HUES48 (cell line): ENCODE measurements at regions not wholly inside any gene's neighbourhood (a gene's known extent, or its start where the extent isn't known, plus 50 kb on each side); places are given as distances from the start of the nearest gene placed in this dataset.
"Not testable (repeated sequence)": the region's sequence is repeated elsewhere in the genome, so short reads cannot be mapped to it uniquely, and the experiment has no call there.

Source experiments
- H3K27ac ChIP-seq: one replicate; pipeline ENCODE4 v1.7.0; 2013; ENCODE audit warnings: low read depth, low read length, inconsistent platforms
- H3K27me3 ChIP-seq: 2 replicates; pipeline ENCODE4 v1.6.1; 2013; ENCODE audit warnings: mild to moderate bottlenecking, low read length; ENCODE audit not compliant: control insufficient read depth, insufficient read depth
- H3K36me3 ChIP-seq: 2 replicates; pipeline ENCODE4 v1.6.1; 2013; ENCODE audit warnings: low read length; ENCODE audit not compliant: control insufficient read depth, insufficient read depth
- H3K4me1 ChIP-seq: 2 replicates; pipeline ENCODE4 v1.6.1; 2013; ENCODE audit warnings: mild to moderate bottlenecking, low read length; ENCODE audit not compliant: control insufficient read depth, insufficient read depth
- H3K4me3 ChIP-seq: 2 replicates; pipeline ENCODE4 v1.5.1; 2013; ENCODE audit warnings: mild to moderate bottlenecking, low read depth, low read length
- H3K9ac ChIP-seq: 2 replicates; pipeline ENCODE4 v1.6.1; 2013; ENCODE audit warnings: mild to moderate bottlenecking, low read depth, low read length, moderate library complexity
- H3K9me3 ChIP-seq: 2 replicates; pipeline ENCODE4 v1.6.1; 2013; ENCODE audit warnings: low read length; ENCODE audit not compliant: control insufficient read depth, insufficient read depth

- Histone ChIP-seq H3K27me3 (no peaks in the 10 kb centered on the region), H3K4me3 (no peak overlapping the region), H3K9ac (no peak overlapping the region), H3K27ac (no peak overlapping the region), H3K36me3 (no peaks in the 10 kb centered on the region), H3K9me3 (no peaks in the 10 kb centered on the region), H3K4me1 (no peaks in the 10 kb centered on the region)
Observed at GRCh38 chr20:56724241-56724757, 95.2 kb downstream of the TFAP2C start.

DNA sequence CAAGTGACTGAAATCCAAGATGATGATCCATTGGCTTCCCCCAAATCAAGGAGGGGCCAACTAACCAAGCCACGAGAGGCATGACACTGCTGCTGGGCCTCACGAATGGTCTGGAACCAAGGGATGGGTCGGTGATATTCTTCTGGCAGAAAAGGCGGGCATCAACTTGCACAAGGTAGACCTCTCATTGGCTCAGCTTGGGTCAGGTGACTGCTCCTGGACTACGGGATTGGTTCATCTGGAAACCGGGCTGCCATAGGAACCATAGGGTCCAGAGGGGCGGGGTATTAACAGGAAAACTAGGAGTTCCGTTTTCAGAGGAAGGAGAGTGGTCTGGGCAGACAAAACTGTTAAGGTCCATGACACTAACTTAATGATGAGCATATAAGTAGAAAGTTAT lies 100.9 kb downstream of the TFAP2C start:
- Histone ChIP-seq H3K27ac (no peak overlapping the region), H3K4me3 (no peak overlapping the region), H3K9ac (no peak overlapping the region), H3K36me3 (no peaks in the 10 kb centered on the region), H3K9me3 (0 out of 2 replicates have a peak, but pooled peaks cover 2% of the 10 kb centered on the region), H3K27me3 (peaks cover 3% of the 10 kb centered on the region; the same call in 1 of the 2 replicates), H3K4me1 (peaks cover 17% of the 10 kb centered on the region)

- no peak overlapping the region for H3K4me3 ChIP-seq
- H3K27me3 ChIP-seq, result peaks cover 9% of the 10 kb centered on the region; the same call in 1 of the 2 replicates
- H3K9ac ChIP-seq, result no peak overlapping the region
- H3K4me1 ChIP-seq, result peaks cover 23% of the 10 kb centered on the region
- H3K9me3 ChIP-seq, result 0 out of 2 replicates have a peak, but pooled peaks cover 2% of the 10 kb centered on the region
- H3K36me3 ChIP-seq, result no peaks in the 10 kb centered on the region
- no peak overlapping the region for H3K27ac ChIP-seq
Observed at GRCh38 chr20:56730996-56731395, 101.9 kb downstream of the TFAP2C start.

DNA sequence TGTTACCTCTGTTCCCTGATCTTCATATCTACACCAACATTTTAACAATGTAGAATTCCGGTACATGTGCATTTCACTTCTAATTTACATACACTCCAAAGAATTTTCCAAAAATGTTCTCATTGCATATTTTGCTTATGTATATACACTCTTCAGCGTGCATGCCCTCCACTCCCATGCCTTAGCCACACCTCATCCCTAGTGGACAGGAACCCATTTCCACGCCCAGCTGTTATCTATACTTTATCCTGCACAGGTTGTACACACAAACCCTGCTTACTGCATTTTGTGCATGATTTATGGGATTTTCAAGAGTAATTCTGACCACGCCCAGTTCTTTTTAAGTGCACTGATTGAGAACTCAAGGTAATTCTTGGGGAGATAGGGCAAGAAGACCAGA lies 102.4 kb downstream of the TFAP2C start:
- no peak overlapping the region for H3K4me3 ChIP-seq
- H3K27me3 ChIP-seq, result peaks cover 9% of the 10 kb centered on the region; the same call in 1 of the 2 replicates
- H3K36me3 ChIP-seq, result no peaks in the 10 kb centered on the region
- no peak overlapping the region for H3K9ac ChIP-seq
- no peak overlapping the region for H3K27ac ChIP-seq
- peaks cover 23% of the 10 kb centered on the region for H3K4me1 ChIP-seq
- H3K9me3 ChIP-seq, result 0 out of 2 replicates have a peak, but pooled peaks cover 2% of the 10 kb centered on the region

- Histone ChIP-seq H3K27me3 (peaks cover 28% of the 10 kb centered on the region), H3K36me3 (no peaks in the 10 kb centered on the region), H3K27ac (peak overlapping the region; percentile 37), H3K9ac (no peak overlapping the region), H3K9me3 (0 out of 2 replicates have a peak, but pooled peaks cover 2% of the 10 kb centered on the region), H3K4me1 (peaks cover 30% of the 10 kb centered on the region), H3K4me3 (no peak overlapping the region)
Observed at GRCh38 chr20:56733967-56734366, 104.9 kb downstream of the TFAP2C start.

GRCh38 chr20:56735084-56735642 lies 106.1 kb downstream of the TFAP2C start:
- Histone ChIP-seq H3K27ac (peak overlapping the region; percentile 60), H3K36me3 (no peaks in the 10 kb centered on the region), H3K9me3 (no peaks in the 10 kb centered on the region), H3K4me1 (peaks cover 30% of the 10 kb centered on the region), H3K9ac (no peak overlapping the region), H3K4me3 (0 out of 2 replicates have a peak overlapping the region, but pooled peaks have one; percentile 12), H3K27me3 (peaks cover 39% of the 10 kb centered on the region)

DNA sequence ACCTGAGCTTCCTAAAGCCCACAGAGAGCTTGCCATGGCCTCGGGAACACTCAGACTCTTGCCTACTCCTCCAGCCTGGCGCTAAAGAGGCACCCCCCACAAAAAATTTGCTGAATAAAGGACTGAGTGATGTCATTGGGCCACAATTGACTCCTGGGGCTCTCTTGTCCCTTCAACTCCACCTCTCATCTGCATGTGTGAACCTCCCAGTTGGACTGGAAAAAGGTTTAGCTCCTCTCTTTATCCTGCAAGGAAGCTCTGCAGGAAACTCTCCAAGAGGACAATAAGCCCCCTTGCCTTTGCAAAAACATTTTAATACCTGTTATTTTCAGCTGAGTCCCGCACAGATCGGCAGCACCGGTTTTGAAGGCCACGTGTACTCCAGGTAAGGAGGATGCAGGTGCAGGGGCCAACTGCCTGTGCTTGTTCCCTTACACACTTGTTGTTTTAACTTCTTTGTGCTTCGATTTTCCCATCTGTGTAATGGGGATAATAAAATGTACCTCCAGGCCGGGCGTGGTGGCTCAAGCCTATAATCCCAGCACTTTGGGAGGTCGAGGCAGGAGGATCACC lies 107.3 kb downstream of the TFAP2C start:
- H3K9me3 ChIP-seq, result no peaks in the 10 kb centered on the region
- peaks cover 30% of the 10 kb centered on the region for H3K4me1 ChIP-seq
- peak overlapping the region; percentile 32; the same call in 1 of the 2 replicates for H3K9ac ChIP-seq
- peak overlapping the region; percentile 29 for H3K4me3 ChIP-seq
- H3K36me3 ChIP-seq, result no peaks in the 10 kb centered on the region
- peak overlapping the region; percentile 91 for H3K27ac ChIP-seq
- peaks cover 39% of the 10 kb centered on the region for H3K27me3 ChIP-seq

- not testable (repeated sequence) for H3K27me3 ChIP-seq, H3K9ac ChIP-seq, H3K4me3 ChIP-seq, H3K9me3 ChIP-seq, H3K36me3 ChIP-seq, H3K27ac ChIP-seq
- peaks cover 11% of the 10 kb centered on the region; the same call in 1 of the 2 replicates for H3K4me1 ChIP-seq
Observed at GRCh38 chr20:56744325-56744821, 115.3 kb downstream of the TFAP2C start.

DNA sequence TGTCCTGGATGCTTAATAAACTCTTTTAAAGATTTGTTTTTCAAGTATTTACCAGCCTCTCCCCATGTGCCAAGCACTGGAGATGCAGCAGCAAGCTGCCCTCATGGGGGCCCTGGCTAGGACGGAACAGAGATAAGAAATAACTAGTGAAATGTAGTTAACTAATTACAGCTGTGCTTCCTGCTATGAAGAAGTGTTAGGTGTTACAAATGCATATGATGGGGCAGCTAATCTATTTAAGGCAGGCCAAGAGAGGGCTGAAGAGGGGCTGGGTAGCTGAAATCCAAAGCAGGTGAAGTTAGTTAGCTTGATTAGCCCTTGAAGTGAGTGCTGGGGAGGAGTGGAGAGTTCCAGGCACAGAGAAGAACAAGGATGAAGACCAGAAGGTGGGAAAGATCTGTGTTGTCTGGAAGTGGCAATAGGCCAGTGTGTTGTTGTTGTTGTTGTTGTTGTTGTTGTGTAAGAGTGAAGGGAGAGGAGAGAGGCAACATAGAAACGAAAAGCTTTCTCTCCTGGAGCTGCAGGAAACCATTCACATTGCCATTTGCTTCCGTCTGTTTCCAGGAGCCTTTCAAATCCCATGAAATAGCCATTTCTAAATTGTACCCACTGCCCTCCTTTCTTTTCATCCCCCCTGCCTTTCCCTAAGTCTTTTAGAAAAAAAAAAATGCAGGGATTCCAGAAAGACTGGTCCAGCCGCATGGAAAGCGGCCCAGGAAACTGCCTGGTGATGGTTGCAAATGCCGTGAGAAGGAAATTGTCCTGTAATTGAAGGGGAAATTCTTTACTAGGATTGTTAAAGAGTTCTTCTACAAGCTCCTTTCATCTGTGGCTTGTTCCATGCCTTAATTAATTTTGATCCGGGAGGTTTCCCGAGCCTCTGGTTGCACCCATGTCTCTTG lies 119.6 kb downstream of the TFAP2C start:
- Histone ChIP-seq H3K4me3 (no peak overlapping the region), H3K27ac (peak overlapping the region; percentile 72), H3K9ac (no peak overlapping the region), H3K27me3 (peaks cover 12% of the 10 kb centered on the region; the same call in 1 of the 2 replicates), H3K4me1 (peaks cover 26% of the 10 kb centered on the region), H3K9me3 (no peaks in the 10 kb centered on the region), H3K36me3 (no peaks in the 10 kb centered on the region)

DNA sequence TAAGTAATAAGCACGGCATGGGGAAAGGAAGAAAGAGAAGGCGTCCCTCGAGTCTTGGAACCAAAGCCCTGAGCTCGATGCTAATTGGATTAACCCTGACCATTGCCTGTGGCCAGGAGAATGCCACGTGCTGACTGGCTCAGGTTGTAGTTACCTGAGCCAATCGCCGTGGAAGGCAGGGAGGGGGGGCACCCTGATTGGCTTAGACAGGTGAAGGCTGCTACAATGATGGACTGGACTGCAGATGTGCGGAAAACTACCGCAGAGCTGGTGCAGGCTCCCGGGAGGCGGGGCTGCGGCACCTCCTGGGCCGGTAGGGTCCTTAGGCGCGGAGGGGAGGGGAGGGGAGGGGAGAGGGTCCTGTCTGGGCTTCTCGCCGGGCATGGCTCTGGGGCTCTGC lies 121.3 kb downstream of the TFAP2C start:
- no peak overlapping the region for H3K27ac ChIP-seq
- no peaks in the 10 kb centered on the region for H3K36me3 ChIP-seq
- H3K4me1 ChIP-seq, result peaks cover 26% of the 10 kb centered on the region
- H3K9ac ChIP-seq, result no peak overlapping the region
- no peaks in the 10 kb centered on the region for H3K9me3 ChIP-seq
- H3K4me3 ChIP-seq, result no peak overlapping the region
- H3K27me3 ChIP-seq, result peaks cover 12% of the 10 kb centered on the region; the same call in 1 of the 2 replicates
